ENCODE measurements at regions not wholly inside any gene's neighbourhood (a gene's known extent, or its start where the extent isn't known, plus 50 kb on each side); places are given as distances from the start of the nearest gene placed in this dataset.
"Not testable (repeated sequence)": the region's sequence is repeated elsewhere in the genome, so short reads cannot be mapped to it uniquely, and the experiment has no call there.

DNA sequence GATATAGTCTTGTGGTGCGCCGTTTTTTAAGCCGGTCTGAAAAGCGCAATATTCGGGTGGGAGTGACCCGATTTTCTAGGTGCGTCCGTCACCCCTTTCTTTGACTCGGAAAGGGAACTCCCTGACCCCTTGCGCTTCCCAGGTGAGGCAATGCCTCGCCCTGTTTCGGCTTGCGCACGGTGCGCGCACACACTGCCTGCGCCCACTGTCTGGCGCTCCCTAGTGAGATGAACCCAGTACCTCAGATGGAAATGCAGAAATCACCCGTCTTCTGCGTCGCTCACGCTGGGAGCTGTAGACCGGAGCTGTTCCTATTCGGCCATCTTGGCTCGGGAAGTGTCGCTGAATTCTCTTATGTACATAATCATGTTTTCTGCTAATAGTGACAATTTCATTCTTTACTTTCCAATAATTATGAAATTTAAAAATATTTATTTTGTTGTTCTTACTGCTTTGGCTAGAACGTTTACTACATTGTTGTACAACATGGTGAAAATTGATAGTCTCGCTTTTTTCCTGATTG, 61.2 kb upstream of the MINDY3 start:
- in situ Hi-C loops (cut with HindIII; ENCODE audit: low sequenced_read_pairs); DNase-seq (ENCODE audit: low spot score): not testable (repeated sequence)

GRCh38 chr10:15931376-15931775, 71.1 kb upstream of the MINDY3 start:
- in situ Hi-C loops (cut with HindIII; ENCODE audit: low sequenced_read_pairs) = no loop called here
- DNase-seq (ENCODE audit: low spot score) = no peak

GRCh38 chr10:15939543-15939942, 79.2 kb upstream of the MINDY3 start:
- DNase-seq (ENCODE audit: low spot score); in situ Hi-C loops (cut with HindIII; ENCODE audit: low sequenced_read_pairs): not testable (repeated sequence)

GRCh38 chr10:15943426-15943825, 83.1 kb upstream of the MINDY3 start:
- in situ Hi-C loops (cut with HindIII; ENCODE audit: low sequenced_read_pairs) = no loop called here

DNA sequence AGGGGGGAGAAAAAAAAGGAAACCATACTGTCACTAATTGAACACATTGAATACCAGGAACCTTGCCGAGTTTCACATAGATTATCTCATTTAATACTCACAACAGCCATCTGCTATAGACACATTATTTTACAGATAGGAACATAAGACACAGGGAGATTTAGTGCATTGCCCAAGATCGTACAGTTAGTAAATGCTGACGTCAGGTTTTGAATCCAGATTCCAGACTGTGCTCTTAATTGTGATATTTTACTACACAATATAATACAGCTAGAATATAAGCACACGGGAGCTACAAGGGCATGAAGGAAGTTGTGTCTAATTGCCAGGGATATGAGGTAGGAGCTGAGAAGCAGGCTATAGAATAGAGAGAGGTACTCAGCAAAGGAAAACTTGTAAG, 93.9 kb upstream of the MINDY3 start:
- no peak for DNase-seq (ENCODE audit: low spot score)
- in situ Hi-C loops (cut with HindIII; ENCODE audit: low sequenced_read_pairs) = no loop called here

More at GRCh38 chr10:15943426-15943825, 83.1 kb upstream of the MINDY3 start:
- no peak for DNase-seq (ENCODE audit: low spot score)

DNA sequence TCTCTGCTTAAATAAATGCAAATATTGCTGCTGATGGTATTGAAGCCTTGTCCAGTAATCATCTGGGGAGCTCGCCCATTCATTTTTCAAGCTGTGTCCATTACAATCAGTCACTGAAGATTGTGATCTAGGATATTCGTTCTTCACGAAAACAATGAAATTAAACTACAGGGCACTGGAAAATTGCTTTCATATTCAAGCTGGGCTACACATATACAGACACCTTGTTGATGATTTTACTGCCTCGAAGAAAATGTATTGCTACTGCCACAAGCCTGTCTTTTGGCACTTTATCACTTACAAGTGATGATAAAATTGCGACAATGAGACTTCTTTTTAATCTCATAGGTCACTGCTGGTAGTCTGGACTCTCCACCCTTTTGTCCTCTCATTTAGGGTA, 100.0 kb upstream of the MINDY3 start:
- DNase-seq (ENCODE audit: low spot score) = no peak
- in situ Hi-C loops (cut with HindIII; ENCODE audit: low sequenced_read_pairs) = no loop called here

- DNase-seq (ENCODE audit: low spot score); in situ Hi-C loops (cut with HindIII; ENCODE audit: low sequenced_read_pairs): not testable (repeated sequence)
Measured at GRCh38 chr10:15972736-15973135, 112.4 kb upstream of the MINDY3 start.

GRCh38 chr10:15985690-15986089, 125.4 kb upstream of the MINDY3 start:
- no peak for DNase-seq (ENCODE audit: low spot score)

DNA sequence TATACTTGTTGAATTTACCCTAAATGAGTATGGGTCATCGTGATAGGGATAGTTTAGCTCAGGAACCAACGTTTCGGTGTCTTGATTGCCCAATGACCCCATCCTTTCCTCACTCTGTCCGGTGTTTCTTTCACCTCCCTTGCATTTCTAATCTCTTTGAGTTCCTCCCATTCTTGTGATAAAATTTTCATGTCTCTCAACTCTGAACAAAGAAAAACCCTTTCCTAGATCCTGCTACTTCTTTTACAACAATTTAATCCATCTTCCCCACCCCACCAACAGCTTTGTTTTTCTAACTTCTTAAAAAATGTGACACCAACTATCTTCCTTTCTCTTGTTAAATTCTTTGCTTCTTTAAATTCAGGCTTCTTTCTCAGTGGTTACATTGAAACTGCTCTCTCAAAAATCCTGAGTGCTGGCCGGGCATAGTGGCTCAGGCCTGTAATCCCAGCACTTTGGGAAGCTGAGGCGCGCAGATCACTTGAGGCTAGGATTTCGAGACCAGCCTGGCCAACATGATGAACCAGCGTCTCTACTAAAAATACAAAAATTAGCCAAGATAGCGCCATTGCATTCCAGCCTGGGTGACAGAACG, 130.3 kb upstream of the MINDY3 start:
- in situ Hi-C loops (cut with HindIII; ENCODE audit: low sequenced_read_pairs) = no loop called here
- no peak for DNase-seq (ENCODE audit: low spot score)

More at GRCh38 chr10:15985690-15986089, 125.4 kb upstream of the MINDY3 start:
- in situ Hi-C loops (cut with HindIII; ENCODE audit: low sequenced_read_pairs) = no loop called here

GRCh38 chr10:15997313-15997712, 137.0 kb upstream of the MINDY3 start:
- in situ Hi-C loops (cut with HindIII; ENCODE audit: low sequenced_read_pairs) = no loop called here
- no peak for DNase-seq (ENCODE audit: low spot score)

- in situ Hi-C loops (cut with HindIII; ENCODE audit: low sequenced_read_pairs) = no loop called here
- no peak for DNase-seq (ENCODE audit: low spot score)
Measured at GRCh38 chr10:16001581-16001980, 141.3 kb upstream of the MINDY3 start.

- in situ Hi-C loops (cut with HindIII; ENCODE audit: low sequenced_read_pairs) = no loop called here
- DNase-seq (ENCODE audit: low spot score) = no peak
Measured at GRCh38 chr10:16009785-16010184, 149.5 kb upstream of the MINDY3 start.

- DNase-seq (ENCODE audit: low spot score) = no peak
- in situ Hi-C loops (cut with HindIII; ENCODE audit: low sequenced_read_pairs) = no loop called here
Measured at GRCh38 chr10:16011548-16011947, 151.2 kb upstream of the MINDY3 start.

- DNase-seq (ENCODE audit: low spot score) = no peak
- in situ Hi-C loops (cut with HindIII; ENCODE audit: low sequenced_read_pairs) = no loop called here
Measured at GRCh38 chr10:16014469-16014868, 154.2 kb upstream of the MINDY3 start.

GRCh38 chr10:16016688-16017087, 156.4 kb upstream of the MINDY3 start:
- in situ Hi-C loops (cut with HindIII; ENCODE audit: low sequenced_read_pairs) = no loop called here

DNA sequence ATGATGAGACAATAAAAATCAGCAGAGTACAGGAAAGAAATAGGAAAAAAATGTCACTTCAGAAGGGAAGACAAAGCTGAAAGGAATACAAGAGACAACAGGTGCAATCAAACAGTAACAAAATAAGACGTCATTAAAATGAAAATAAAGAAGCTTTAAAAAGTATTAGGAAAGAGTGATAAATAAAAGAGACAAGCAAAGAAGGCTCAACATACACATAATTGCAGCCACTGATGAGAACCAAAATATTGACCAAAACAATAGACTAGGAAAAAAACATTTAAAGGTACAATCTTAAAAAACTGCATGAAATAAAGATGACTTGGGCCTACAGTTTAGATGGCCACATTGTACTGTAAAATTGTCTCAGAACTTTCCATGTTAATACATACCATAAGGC, 160.5 kb upstream of the MINDY3 start:
- DNase-seq (ENCODE audit: low spot score) = no peak
- in situ Hi-C loops (cut with HindIII; ENCODE audit: low sequenced_read_pairs) = no loop called here

More at GRCh38 chr10:16016688-16017087, 156.4 kb upstream of the MINDY3 start:
- DNase-seq (ENCODE audit: low spot score) = no peak

DNA sequence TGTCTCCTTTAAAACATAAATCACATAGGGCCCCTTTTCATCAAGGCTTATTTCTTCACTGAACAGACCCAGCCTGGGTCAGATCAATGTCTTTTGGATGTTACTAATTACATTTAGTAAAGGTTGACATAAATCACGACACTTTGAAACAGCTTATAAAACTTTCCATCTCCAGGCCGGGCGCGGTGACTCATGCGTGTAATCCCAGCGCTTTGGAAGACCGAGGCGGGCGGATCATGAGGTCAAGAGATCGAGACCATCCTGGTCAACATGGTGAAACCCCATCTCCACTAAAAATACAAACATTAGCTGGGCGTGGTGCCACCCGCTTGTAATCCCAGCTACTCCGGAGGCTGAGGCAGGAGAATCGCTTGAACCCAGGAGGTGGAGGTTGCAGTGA, 166.5 kb upstream of the MINDY3 start:
- in situ Hi-C loops (cut with HindIII; ENCODE audit: low sequenced_read_pairs); DNase-seq (ENCODE audit: low spot score): not testable (repeated sequence)

DNA sequence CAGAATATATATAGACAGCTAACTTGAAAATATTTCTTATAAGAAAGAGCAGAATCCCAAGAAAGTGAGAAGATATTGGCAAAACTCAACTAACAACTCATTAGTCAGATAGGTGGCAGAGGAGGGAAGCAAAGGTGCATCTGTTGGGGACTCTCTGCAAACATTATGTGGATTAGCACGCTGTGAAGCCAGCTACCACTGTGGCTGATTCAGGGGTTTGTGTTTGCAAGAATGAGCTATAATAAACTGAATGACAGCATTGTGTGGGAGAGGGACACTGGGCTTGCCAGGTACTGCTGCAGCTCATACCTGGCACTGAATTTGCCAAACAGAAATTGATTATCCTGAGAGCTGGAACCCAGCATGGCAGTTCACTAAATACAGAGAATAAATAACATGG, 170.3 kb upstream of the MINDY3 start:
- in situ Hi-C loops (cut with HindIII; ENCODE audit: low sequenced_read_pairs) = no loop called here
- no peak for DNase-seq (ENCODE audit: low spot score)

- in situ Hi-C loops (cut with HindIII; ENCODE audit: low sequenced_read_pairs) = no loop called here
- DNase-seq (ENCODE audit: low spot score) = no peak
Measured at GRCh38 chr10:16049050-16049449, 188.7 kb upstream of the MINDY3 start.

GRCh38 chr10:16049782-16050181, 189.5 kb upstream of the MINDY3 start:
- in situ Hi-C loops (cut with HindIII; ENCODE audit: low sequenced_read_pairs) = no loop called here
- no peak for DNase-seq (ENCODE audit: low spot score)

GRCh38 chr10:16063350-16063749, 203.0 kb upstream of the MINDY3 start:
- DNase-seq (ENCODE audit: low spot score) = no peak
- in situ Hi-C loops (cut with HindIII; ENCODE audit: low sequenced_read_pairs) = no loop called here

All from G401 (cell line).